Ectodermal cell (in vitro differentiated cells): ENCODE measurements at regions not wholly inside any gene's neighbourhood (a gene's known extent, or its start where the extent isn't known, plus 50 kb on each side); places are given as distances from the start of the nearest gene placed in this dataset.

Source experiments
- H3K27ac ChIP-seq: 2 replicates; pipeline ENCODE4 v1.7.0; 2013; ENCODE audit warnings: mild to moderate bottlenecking, low read depth, low read length; ENCODE audit not compliant: insufficient read depth, poor library complexity, severe bottlenecking
- H3K27me3 ChIP-seq: 2 replicates; pipeline ENCODE4 v1.7.0; 2013; ENCODE audit warnings: mild to moderate bottlenecking, low read length; ENCODE audit not compliant: insufficient read depth, control insufficient read depth, poor library complexity, severe bottlenecking
- H3K36me3 ChIP-seq: one replicate; pipeline ENCODE4 v1.7.0; 2013; ENCODE audit warnings: low read length; ENCODE audit not compliant: control insufficient read depth, insufficient read depth
- H3K4me1 ChIP-seq: one replicate; pipeline ENCODE4 v1.7.0; 2013; ENCODE audit warnings: low read length; ENCODE audit not compliant: control insufficient read depth, insufficient read depth
- H3K4me3 ChIP-seq: 2 replicates; pipeline ENCODE4 v1.7.0; 2013; ENCODE audit warnings: low read depth, low read length, control low read depth; ENCODE audit not compliant: insufficient read depth
- H3K9me3 ChIP-seq: 2 replicates; pipeline ENCODE4 v1.7.0; 2013; ENCODE audit warnings: mild to moderate bottlenecking, low read length, moderate library complexity; ENCODE audit not compliant: control insufficient read depth
- WGBS, 2 experiments: methylation state at CpG; one replicate each; pipeline ENCODE4 v1.1.7; 2013; ENCODE audit warnings: missing lambda C conversion rate in 2 of 2; 5-methylcytosine and 5-hydroxymethylcytosine counted together

DNA sequence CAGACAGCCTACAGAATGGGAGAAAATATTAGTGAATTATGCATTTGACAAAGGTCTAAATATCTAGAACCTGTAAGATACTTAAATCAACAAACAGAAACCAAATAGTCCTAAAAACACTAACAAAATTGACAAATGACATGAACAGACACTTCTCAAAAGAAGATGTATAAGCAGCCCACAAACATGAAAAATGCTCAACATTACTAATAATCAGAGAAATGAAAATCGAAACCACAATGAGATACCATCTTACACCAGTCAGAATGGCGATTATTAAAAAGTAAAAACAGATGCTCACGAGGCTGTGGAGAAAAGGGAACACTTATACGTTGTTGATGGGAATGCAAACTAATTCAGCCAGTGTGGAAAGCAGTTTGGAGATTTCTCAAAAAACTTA is 1186.8 kb downstream of the DTWD2 start:
- no peaks in the 10 kb centered on the region for H3K27me3 ChIP-seq
- H3K27ac ChIP-seq: no peak overlapping the region
- WGBS, 2 experiments: 87 to 99% methylated on average over 4 of the region's 4 CpGs
- H3K36me3 ChIP-seq: no peaks in the 10 kb centered on the region
- no peak overlapping the region for H3K4me3 ChIP-seq
- H3K4me1 ChIP-seq: no peaks in the 10 kb centered on the region
- H3K9me3 ChIP-seq: no peaks in the 10 kb centered on the region

DNA sequence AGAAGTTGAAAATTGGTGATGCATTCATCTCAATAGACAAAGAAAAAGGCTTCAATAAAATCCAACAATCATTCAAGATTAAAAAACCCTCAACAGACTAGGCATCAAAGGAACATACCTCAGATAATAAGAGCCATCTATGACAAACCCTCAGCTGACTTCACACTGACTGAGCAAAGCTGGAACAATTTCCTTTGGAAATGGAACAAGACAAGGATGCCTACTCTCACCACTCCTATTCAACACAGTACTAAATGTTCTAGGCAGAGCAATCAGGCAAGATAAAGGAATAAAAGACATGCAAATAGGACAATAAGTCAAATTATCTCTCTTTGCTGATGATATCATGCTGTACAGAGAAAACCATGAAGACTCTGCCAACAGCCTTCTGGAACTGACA is 1188.1 kb downstream of the DTWD2 start:
- Histone ChIP-seq H3K4me3 (no peak overlapping the region), H3K36me3 (no peaks in the 10 kb centered on the region), H3K4me1 (no peaks in the 10 kb centered on the region), H3K27me3 (no peaks in the 10 kb centered on the region), H3K9me3 (no peaks in the 10 kb centered on the region), H3K27ac (no peak overlapping the region)

DNA sequence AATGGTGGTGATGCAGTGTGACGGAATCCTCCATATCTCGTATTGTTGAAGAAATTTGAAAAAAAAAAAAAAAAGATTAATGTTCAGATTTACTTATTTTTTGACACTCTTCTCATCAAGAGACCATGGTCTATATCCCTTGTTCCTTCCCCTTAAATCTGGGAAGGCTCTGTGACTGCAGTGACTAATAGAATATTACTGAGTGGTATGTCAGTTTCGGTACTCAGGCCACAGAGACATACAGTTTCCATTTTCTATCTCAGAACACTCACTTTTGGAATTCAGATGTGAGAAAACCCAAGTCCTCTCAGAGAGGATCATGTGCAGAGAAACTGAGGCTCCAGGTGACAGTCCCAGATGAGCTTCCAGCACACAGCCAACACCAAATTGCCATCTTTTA is 1193.5 kb downstream of the DTWD2 start:
- 86 to 93% methylated on average over 1 to 3 of the region's 3 CpGs for WGBS, 2 experiments
- Histone ChIP-seq H3K9me3 (no peaks in the 10 kb centered on the region), H3K4me3 (no peak overlapping the region), H3K27me3 (no peaks in the 10 kb centered on the region), H3K27ac (no peak overlapping the region), H3K4me1 (no peaks in the 10 kb centered on the region), H3K36me3 (no peaks in the 10 kb centered on the region)

DNA sequence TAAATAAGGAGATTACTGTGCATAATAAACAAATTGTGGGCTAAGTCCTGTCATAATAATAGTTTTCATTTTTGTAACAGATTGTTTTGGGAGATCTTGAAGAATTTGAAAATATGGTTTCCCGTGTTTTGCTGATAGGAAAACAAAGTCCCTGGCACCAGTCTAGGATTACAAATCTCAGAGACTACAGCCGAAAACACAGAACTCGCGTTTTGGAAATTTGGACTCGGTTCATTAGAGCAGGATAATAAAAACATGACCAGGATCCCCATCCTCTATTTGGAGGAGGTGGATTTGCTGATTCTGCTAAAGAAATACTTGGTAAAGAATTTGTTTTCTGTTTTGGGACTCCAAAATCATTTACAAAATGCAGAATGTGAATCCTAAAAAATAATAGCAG is 1194.4 kb downstream of the DTWD2 start:
- 95 to 99% methylated on average over 5 of the region's 5 CpGs for WGBS, 2 experiments
- H3K27me3 ChIP-seq: no peaks in the 10 kb centered on the region
- H3K9me3 ChIP-seq: no peaks in the 10 kb centered on the region
- H3K4me1 ChIP-seq: no peaks in the 10 kb centered on the region
- no peaks in the 10 kb centered on the region for H3K36me3 ChIP-seq
- H3K4me3 ChIP-seq: no peak overlapping the region
- no peak overlapping the region for H3K27ac ChIP-seq

DNA sequence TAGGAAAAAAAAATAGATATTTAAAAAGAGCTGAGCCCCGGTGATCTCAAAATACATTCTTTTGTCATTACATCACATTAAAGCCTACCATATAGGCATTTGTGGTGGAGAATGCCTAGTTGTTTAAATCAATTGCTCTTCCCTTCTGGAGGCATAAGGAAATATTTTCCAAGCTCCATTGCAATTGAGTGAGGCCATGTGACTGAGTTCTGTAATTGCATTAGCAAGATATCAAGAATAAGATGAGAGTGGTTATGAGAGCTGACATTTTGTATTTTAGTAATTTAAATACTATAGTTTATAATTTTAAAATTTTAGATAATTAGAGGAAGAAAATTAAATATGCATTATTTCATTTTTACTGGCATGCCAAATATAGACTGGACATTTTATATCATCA is 1195.9 kb downstream of the DTWD2 start:
- no peak overlapping the region for H3K4me3 ChIP-seq
- no peaks in the 10 kb centered on the region for H3K36me3 ChIP-seq
- 100% methylated on average over 1 of the region's 1 CpG; no CpG with 5 or more reads in 1 of the 2 experiments for WGBS, 2 experiments
- H3K9me3 ChIP-seq: no peaks in the 10 kb centered on the region
- H3K4me1 ChIP-seq: no peaks in the 10 kb centered on the region
- H3K27me3 ChIP-seq: no peaks in the 10 kb centered on the region
- H3K27ac ChIP-seq: no peak overlapping the region

DNA sequence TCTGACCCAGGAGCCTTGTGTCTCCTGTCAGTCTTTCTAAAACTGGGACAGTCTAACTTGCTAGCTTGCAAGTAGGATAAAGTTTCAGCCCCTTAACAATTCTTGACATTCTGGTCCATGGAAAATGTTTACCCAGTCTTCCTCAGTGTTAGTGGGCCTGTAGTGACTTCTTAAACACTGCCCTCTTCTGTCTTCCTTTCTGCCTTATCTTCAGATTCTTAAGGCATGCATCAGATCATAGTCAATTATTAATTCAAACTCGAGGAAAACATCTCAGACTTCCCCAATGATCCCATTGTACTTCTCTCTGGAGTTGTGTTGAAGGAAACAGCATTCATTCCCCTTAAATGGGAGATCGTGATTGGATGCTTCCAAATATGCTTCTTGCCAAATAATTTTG is 1199.8 kb downstream of the DTWD2 start:
- 75 to 82% methylated on average over 1 to 2 of the region's 2 CpGs for WGBS, 2 experiments
- no peaks in the 10 kb centered on the region for H3K9me3 ChIP-seq
- no peak overlapping the region for H3K4me3 ChIP-seq
- no peak overlapping the region for H3K27ac ChIP-seq
- H3K27me3 ChIP-seq: no peaks in the 10 kb centered on the region
- no peaks in the 10 kb centered on the region for H3K36me3 ChIP-seq
- no peaks in the 10 kb centered on the region for H3K4me1 ChIP-seq

DNA sequence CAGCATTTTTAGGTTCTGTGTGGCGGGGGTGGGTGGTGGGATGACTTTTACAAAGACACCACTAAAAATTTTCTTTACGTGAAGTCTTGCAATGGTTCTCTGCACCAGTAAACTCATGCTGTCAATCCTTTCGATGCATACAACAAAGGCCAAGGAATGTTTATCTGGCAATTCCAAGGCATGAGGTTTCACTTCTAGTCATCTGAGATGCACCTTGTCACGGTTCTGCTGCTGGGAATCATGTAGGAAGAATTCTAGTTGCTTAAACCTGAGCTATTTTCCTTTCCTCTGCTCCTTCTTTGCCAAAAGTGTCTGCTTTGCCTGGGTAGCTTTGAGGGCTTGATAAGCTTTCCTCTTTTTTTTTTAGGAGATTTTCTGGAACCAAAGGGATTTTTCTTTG is 1204.5 kb upstream of the SEMA6A start:
- Histone ChIP-seq H3K4me1 (no peaks in the 10 kb centered on the region), H3K27me3 (no peaks in the 10 kb centered on the region), H3K4me3 (no peak overlapping the region), H3K27ac (no peak overlapping the region), H3K9me3 (no peaks in the 10 kb centered on the region), H3K36me3 (no peaks in the 10 kb centered on the region)
- 96 to 98% methylated on average over 3 to 4 of the region's 4 CpGs for WGBS, 2 experiments

DNA sequence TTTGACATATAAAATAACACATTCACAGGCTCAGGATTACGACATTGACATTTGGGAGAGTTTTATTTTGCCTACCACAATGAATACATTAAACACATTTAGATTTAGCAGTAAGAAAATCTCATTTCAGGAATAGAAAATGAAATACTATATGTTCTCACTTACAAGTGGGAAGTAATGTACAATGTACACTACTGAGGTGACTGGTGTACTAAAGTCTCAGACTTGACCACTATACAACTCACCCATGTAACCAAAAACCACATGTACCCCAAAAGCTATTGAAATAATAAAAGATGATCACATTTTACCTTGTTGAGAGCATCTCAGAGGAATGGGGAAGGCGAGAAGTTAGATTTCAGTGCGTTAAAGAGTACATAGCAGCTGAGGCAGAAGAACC is 1202.4 kb upstream of the SEMA6A start:
- Histone ChIP-seq H3K27ac (no peak overlapping the region), H3K4me1 (no peaks in the 10 kb centered on the region), H3K4me3 (no peak overlapping the region), H3K27me3 (no peaks in the 10 kb centered on the region), H3K36me3 (no peaks in the 10 kb centered on the region), H3K9me3 (no peaks in the 10 kb centered on the region)
- 95% methylated on average over 3 of the region's 3 CpGs; no CpG with 5 or more reads in 1 of the 2 experiments for WGBS, 2 experiments

DNA sequence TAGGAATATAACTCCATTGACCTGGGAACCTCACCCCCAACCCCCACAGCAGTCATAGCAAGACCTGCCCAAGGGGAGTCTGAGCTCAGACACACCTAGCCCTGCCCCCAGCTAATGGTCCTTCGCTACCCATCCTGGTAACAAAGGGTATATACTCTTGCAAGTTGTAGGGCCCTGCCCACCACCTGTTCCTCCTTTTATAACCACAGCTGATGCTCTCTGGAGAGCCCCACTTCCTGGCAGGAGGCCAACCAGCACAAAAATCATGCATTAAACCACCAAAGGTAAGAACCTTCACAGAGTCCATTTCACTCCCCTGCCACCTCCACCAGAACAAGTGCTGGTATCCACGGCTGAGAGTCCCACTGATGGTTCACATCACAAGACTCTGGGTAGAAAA is 1195.3 kb upstream of the SEMA6A start:
- H3K27me3 ChIP-seq: no peaks in the 10 kb centered on the region
- no peaks in the 10 kb centered on the region for H3K36me3 ChIP-seq
- 90 to 98% methylated on average over 2 of the region's 2 CpGs for WGBS, 2 experiments
- no peaks in the 10 kb centered on the region for H3K4me1 ChIP-seq
- no peak overlapping the region for H3K27ac ChIP-seq
- no peaks in the 10 kb centered on the region for H3K9me3 ChIP-seq
- H3K4me3 ChIP-seq: no peak overlapping the region

DNA sequence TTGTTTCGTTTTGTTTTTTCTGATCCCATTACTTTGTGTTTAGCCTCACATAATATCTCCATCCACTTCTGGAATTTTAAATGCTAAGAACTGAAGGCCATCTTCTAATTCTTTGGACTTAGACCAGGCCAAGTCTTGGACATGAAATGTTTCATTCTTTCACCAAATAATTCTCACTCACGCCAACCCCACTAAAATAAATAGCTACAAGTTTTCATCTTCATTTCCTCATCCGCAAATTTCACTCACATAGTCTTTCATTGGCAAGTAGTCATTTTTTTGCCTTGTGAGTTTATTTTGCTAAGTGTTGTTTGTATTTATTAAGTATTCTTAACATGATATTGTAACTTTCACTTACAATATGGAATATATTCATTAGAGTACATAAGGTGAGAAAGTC is 1188.6 kb upstream of the SEMA6A start:
- WGBS, 2 experiments: 88 to 92% methylated on average over 2 of the region's 3 CpGs
- H3K4me3 ChIP-seq: no peak overlapping the region

DNA sequence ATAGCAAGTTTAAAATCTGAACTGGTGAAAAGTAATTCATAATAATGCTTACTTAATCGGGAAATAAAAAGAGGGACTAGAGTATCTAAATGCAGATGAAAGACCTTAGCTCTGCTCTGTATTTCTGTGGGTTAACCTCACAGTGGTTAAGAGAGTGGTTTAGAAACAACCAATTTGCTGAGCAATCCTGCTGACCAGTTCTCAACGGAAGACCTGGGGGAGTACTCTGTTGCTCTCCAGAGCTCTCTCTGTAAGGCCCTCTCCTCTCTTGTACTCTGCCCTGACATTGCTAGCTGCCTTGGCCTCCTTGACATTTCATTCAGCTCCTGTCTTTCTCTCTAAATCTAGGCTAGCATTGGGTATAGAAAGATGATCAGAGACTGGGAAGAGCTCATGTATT is 1186.6 kb upstream of the SEMA6A start:
- WGBS, 2 experiments: 80 to 90% methylated on average over 2 of the region's 2 CpGs

More for the DNA sequence above, 1188.6 kb upstream of the SEMA6A start:
- no peaks in the 10 kb centered on the region for H3K27me3 ChIP-seq
- H3K27ac ChIP-seq: no peak overlapping the region
- H3K9me3 ChIP-seq: no peaks in the 10 kb centered on the region
- no peaks in the 10 kb centered on the region for H3K4me1 ChIP-seq
- no peaks in the 10 kb centered on the region for H3K36me3 ChIP-seq

More for the DNA sequence above, 1186.6 kb upstream of the SEMA6A start:
- Histone ChIP-seq H3K4me1 (no peaks in the 10 kb centered on the region), H3K4me3 (no peak overlapping the region), H3K9me3 (no peaks in the 10 kb centered on the region), H3K27ac (no peak overlapping the region), H3K27me3 (no peaks in the 10 kb centered on the region), H3K36me3 (no peaks in the 10 kb centered on the region)
